AG08395 (cell line): ENCODE measurements at regions not wholly inside any gene's neighbourhood (a gene's known extent, or its start where the extent isn't known, plus 50 kb on each side); places are given as distances from the start of the nearest gene placed in this dataset.
"Not testable (repeated sequence)": the region's sequence is repeated elsewhere in the genome, so short reads cannot be mapped to it uniquely, and the experiment has no call there.

Source experiments
- DNase-seq: peaks from one replicate; pipeline ENCODE4 v3.0.0; 2012; ENCODE audit warnings: mixed read lengths, low spot score

DNA sequence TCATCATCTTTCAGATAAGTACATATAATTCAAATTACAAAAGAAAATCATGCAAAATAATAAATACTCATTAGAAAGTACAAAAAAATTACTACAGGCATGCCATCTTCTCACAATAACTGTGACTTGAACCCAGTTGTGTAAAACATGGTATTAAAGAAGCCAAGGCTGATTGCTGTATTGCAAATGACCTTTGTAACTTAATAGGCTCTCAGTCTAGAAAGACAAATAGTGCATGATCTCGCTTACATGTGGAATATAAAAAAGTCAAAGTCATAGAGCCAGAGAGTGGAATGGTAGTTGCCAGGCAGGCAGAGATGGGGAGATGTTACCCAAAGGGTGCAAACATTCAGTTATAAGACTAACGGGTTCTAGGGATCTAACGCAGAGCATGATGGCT lies 626.1 kb downstream of the COL12A1 start:
- DNase-seq: no peak

DNA sequence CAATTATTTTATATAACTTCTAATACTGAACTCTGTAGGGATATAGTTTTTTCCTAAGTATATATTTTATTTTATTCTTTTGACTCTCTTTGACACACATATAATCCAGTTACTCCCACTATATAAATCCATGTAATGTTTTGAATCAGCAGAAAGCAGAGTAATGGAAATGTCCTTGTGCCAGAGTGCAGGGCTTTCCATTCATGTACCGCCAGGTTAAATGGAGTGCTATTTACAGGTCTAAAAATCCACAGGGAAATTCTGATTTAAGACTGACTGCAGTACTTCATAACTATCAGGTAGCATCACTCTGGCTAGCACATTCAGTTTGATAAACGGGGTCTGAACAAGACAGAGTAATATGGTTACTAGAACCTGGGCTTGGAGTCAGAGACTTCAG lies 626.8 kb downstream of the COL12A1 start:
- no peak for DNase-seq

DNA sequence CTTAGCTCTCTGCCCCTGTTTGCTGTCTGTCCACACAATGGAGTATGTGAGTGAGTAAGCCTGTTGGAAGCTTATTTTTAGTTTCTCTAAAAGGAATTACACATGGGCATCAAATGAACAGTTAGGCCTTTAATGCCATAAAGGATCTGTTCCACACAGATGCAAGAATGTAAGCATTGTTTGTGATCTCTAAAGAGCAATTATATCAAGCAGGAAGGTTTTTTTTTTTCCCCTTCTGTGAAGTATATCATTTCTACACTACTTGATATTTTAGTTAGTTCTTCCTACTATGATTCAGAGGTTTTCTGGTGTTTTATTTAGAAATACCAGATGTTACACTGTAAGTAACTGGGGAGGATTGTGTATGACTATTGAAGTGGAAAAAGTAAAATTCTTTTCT lies 627.5 kb downstream of the COL12A1 start:
- DNase-seq: peak; percentile 82

DNA sequence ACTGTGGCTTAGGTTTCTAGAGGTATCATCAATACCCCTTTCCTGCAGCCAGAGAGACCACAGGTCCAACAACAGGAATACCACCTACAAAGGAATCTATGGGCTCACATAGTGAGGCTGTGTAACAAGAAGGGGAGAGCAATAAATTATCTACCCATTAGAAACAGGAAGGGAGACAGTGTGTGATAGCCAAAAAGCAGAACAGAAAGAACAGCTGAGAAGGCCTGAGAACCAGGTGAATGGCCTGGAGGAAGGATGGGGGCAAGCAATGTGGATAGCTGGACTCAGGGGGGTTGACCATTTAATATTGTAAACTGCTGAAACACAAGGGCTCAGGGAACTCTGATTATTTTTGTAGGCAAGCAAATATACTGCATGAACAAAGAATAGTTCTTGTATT lies 628.2 kb downstream of the COL12A1 start:
- DNase-seq: no peak

DNA sequence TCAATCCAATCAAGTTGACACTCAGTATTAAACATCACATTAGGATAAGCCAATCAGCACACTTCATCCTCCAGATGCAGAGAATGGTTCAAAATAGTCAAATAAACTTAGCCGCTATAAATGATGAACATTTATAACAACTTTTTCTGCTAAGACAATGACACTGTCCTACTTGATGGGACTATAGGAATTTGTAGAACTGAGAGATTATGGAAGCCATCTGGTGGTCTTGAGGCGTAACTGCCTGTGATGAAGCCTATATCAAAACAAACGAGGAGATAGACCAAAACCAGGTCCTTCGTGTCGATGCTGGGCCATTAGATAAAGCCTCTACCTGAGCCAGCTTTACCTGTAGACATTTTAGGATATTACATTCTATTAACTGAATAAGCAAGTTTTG lies 631.1 kb downstream of the COL12A1 start:
- DNase-seq: peak; percentile 13

DNA sequence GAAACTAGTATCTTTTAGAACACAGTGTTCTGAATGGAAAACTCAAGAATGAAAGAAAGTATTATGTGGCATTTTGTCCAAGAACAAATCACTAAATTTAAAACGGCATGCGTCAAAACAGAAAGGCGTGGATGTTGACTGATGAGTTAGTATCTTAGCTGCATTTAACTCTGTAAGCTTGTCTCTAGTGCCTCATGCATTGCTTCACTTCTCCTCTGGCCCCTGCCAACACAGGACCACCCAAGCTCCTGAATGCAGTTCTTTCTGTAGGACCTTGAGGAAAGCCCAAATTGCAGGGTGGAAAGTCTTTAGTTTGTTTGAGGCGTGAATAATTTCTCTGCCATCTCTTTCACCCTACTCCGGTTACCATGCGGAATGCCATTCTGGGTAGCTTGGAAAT lies 632.2 kb downstream of the COL12A1 start:
- no peak for DNase-seq

DNA sequence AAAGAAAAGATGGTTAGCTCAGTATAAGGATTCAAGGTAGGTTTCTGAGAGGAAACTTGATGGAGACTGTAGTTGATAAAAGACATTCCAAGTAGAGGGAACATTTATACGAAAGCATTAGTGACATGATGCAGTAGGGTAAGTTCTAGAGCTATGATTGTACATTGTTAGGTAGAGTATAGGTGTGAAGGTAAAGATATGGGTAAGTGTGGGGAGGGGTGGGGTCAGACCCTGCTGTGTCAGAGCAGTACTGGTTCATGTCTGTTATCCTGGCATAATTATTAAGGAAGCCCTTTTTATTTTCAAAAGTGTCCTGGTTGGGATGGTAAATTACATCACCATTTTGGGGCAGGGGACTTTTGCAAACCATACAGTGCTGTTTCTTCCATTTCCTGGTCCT lies 635.8 kb downstream of the COL12A1 start:
- DNase-seq: no peak

DNA sequence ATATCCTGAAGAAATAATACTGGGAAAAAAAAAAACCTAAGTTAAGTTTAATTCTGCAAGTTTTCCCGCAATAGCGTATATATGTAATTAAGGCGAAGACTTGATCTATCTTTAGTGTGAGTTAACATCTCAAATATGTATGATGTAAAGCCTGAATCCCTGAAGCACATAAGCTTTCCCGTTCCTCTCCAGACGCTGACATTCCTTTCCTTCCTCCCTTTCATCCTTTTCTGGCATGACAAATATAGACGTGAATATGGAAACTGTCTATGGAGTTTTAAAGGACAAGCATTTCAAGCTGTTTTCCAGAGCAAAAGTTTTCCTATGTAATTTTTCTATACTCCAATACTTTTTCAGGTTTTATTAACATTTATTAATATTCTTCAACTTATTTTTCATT lies 637.0 kb downstream of the COL12A1 start:
- DNase-seq: no peak

DNA sequence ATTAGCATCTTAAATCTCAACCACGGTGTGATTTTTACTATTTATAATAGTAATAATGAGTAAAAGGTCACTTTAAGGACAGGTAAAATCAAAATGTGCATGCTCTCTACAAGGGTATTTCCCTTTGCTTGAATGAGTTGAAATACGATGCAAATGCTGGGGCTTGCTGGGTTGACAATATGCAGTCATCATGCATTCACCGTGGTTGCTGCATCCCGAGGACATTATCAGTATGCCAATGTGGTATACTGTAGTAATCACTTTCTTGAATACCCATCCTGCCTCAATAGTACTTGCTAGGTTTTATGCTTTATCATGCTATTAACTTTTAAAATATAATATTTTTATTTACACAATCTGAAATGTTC lies 637.9 kb downstream of the COL12A1 start:
- DNase-seq: not testable (repeated sequence)

DNA sequence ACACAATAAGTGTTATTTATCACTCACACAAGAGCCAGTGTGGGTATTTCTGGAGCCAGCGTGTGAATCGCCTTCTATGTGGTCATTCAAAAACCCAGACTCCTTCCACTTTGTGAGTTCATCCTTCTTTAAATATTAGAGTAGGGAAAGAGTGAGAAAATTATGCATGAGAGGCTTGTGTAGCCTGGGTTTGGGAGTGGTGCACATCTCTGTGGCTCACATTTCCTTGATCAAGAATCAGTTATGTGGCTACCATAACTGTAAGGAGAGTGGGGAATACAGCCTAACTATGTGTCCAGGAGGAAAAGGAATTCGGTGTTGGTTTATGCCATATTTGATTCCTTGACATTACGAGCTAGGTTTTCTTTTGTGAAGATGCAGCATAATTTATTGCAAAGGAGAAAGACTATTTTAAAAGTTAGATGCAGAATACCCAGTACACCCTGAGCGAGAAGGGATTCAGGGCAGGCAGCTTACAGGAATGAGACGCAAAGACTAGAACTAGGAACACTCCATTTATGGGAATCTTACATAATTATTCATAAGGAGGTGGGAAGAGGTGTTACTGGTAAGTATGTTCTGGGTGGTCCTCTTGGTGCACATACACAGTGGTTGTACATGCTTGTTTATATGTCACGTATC lies 638.5 kb downstream of the COL12A1 start:
- no peak for DNase-seq

DNA sequence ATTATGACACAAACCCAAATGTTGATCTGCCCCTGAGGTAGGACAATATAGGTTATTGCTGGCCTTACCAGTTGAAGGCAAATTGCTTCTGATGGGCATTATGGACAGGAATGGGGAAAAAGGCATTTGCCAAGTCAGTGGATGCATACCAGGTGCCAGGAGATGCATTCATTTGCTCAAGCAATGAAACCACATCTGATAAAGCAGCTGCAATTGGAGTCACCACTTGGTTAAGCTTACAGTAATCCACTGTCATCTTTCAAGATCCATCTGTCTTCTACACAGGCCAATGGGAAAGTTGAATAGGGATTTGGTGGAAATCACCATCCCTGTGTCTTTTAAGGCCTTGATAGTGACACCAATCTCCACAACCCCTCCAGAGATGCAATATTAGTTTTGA lies 648.6 kb downstream of the COL12A1 start:
- no peak for DNase-seq

DNA sequence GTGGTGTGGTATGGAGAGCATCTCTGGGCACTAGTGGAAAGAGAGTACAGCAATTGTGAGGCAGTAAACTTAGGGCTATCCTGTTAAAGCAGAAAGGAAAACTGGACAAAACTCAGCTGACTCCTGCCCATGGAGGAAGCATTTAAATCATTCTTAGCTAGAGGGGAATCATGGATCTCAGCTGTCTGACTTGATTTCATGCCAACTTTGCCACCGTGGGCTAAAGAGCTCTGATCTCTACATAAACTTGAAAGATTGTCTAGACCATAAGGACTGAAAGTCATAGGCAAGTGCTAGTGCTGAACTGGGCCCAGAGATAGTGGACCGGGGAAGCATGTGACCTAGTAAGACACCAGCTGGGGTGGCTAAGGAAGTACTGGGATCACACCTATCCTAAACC lies 651.8 kb downstream of the COL12A1 start:
- DNase-seq: no peak

DNA sequence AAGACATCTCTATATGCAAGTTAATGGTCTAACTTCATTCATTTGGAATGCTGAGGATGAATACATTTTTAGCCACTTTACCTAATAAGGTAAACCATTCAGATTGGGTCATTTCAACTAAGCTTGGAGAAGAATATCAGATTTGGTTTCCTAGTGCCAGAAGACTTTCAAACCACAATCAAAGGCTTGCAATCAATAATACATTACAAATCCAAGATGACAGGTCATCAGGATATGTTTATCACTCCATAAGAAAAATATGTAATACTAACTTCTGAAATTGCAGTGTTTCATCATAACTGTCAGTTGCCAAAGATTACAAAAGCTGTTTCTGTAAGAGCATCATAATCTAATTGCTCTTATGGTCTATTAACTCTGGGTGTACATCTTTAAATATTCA lies 654.0 kb downstream of the COL12A1 start:
- DNase-seq: peak; percentile 5

DNA sequence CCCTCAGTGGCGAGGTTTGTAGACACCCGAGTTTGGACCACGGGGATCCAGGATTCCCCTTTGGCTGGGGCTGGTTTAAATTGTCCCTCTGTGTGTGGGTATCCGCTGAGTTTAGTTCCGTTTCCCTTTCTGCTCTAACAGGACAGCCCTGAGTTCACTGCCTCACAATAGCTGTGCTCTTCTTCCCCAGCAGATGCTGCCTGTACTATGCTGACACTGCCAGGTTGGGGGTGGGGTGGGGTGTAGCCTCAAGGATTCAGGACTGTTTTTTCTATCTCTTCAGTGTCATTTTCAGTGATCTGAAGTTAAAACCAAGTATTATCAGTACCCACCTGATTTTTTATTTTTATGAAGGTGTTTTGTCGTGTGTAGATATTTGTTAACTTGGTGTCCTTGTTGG lies 655.0 kb downstream of the COL12A1 start:
- DNase-seq: no peak

DNA sequence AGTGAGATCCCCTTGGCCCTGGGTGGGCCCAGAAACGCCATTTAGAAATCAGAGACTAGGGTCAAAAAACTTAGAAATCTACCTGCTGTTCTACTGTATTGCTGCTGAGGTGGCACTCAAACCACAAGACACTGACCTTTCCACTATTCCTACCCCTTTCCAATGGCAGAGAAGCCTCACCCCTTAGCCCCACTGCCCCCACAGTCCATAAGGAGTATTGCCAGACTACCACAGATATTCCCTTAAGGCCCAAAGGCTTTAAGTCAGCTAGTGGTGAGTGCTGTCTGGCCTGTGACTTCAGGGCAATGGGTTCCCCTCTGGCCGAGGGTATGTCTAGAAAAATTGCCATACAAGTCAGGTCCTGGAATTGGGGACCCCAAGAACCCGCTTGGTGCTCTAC lies 656.1 kb downstream of the COL12A1 start:
- DNase-seq: no peak

DNA sequence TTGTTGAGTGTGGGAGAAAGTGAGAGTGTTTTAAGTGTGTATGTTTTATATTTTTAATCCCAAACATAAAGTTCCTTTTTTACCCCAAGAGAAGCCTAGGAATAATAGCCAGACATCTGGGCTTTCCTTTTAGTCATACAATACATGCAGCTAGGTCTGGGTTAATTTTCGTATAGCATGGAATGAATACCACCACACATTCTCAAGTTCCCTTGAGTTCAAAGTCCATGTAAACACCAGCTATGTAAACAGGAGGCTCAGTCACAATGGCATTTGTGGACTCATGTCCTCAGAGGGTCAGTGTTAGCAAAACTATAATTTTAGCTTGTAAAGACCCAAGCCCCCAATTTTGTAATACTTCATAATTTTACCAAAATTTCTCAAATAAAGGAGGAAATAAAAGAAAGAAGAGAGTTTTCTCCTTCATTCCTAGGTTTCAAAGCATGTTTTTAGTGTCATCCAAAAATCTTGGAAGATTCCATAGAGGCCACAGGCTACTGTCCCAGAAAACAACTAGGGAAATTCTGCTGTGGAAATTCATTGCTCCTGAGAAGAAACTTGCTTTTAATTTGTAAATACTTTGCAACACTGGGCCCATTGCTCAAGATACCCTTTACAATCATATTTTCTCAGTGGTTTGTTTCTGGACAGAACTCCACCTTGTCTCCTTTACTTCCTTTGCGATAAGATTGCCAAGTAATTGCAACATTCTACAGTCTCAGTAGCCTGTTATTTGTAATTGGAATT lies 671.2 kb downstream of the COL12A1 start:
- DNase-seq: peak; percentile 20

DNA sequence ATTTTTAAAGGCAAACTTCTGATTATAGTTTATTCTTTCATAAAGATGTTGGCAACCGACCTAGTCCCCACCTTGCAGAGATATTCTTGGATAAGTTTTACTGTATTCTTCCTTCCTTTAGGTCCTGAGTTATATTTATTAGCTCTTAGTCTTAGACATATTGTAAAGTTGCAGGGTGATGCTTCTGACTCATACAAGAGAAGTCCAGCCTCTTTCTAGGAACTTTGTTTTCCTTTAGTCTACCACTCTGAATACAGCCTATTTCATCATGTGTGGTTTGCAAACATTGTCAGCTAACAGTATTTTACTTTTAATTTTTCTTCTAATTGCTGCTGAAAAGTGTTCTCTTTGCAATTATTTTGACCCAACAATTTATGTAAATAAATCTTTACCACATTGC lies 686.7 kb downstream of the COL12A1 start:
- DNase-seq: peak; percentile 54

DNA sequence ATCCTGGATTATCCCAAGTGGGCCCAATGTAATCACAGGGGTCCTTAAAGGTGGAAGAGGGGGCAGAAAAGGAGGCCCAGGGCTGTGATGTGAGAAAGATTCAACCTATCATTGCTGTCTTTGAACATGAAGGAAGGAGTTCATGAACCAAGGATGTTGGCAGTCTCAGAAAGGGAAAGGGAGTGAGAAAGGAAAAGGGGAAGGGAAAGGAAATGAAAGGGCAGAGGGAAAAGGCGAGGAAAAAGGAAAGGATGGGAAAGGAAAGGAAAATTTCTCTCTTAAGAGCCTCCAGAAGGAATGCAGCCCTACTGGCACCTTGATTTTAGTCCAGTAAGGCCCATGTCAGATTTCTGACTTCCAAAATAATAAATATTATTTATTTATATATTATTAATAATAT lies 687.8 kb downstream of the COL12A1 start:
- no peak for DNase-seq

DNA sequence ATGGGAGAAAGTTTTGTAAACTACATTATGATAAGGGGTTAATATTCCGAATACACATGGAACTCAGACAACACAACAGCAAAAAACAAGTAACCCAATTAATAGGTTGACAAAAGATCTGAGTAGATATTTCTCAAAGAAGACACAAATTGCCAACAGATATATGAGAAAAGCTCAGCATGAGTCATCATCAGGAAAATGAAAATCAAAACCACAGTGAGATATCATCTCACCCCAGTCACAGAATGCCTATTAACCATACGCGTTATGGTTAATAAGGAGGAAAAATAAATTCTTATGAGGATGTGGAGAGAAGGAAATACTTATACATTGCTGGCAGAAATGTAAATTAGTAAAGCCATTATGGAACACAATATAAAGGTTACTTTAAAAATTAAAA lies 695.0 kb downstream of the COL12A1 start:
- no peak for DNase-seq

DNA sequence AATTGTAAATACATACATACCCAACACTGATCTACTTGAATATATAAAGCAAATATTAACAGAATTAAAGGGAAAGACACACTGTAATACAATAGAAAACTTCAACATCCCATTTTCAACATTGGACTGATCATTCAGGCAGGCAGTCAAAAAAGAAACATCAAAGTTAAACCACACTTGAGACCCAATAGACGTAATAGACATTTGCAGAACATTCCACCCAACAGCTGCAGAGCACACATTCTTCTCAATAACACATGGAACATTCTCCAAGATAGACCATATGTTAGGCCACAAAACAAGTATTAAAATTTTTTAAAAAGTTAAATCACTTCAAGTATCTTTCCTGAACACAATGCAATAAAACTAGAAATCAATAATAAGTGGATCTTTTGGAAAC lies 698.2 kb downstream of the COL12A1 start:
- no peak for DNase-seq

DNA sequence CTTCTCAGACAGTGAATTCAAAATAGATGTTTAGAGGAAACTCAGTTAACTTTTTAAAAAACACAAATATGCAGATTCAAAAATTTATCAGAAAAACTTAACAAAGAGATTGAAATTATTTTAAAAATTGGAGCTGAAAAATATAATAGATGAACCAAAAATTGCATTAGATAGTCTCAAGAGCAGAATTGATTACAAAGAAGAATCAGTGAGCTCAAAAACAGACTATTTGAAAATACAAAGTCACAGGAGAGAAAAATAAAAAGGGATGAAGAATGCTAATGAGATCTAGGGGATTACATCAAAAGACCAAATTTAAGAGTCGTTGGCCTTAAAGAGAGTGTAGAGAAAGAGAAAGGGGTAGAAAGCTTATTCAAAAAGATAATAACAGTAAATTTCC lies 700.5 kb downstream of the COL12A1 start:
- no peak for DNase-seq

DNA sequence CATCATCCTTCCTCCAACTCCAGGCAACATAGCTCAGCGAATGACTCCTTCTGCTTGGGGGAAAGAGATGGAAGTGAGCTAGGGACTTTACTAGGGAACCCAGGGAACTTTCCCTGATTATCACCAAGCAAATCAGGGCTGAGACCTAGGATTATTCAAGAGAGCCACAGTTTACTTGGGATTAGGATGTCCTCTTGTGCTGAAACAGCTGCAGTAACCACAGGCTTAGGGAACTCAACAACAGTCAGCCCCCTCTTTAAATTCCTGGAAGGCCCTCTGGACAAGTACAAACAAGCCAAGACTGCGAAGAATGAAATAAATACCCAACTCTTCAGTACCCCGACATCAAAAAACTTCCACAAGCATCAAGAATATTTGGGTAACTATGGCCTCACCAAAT lies 700.9 kb downstream of the COL12A1 start:
- no peak for DNase-seq

DNA sequence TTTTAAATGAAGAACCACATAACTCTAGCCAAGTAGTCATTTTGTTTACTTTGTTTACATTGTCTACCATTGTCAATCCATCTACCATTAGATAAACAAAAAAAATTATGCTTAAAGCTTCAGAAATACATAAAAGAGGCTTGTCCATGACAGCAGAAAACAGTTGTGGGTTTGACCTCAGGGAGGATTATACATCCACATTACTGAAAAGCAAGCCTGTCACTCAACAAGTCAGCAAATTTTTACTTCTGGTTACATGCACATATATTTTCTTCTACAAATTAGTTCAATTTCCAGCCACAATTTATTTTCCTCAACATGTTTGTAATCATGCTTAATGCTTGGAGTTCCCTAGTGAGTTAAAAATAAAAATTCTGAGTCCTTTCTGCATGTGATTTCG lies 713.3 kb downstream of the COL12A1 start:
- no peak for DNase-seq

DNA sequence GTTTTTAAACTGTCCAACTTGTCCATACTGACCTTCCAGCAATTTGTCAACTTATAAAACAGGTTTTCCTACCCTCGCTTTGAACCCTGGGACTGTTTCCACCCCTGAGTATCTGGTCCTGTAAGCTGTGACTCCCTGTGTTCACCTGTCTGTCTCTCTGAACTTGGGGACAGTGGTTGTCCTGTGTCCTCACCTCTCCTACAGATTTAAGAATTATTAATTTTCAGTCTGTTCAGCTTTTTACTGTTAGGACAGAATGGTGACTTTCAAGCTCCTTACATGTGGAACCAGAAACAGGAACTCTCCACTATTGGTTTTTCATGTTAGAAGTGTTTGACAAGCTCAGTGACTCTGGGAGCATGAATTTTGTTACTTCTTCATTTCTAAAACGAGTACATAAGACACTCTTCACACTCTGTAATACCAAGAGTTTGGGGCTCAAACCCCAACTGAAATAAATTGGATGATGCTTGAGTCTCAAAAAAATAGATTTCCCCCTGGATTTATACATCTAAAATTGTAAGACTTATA lies 713.9 kb downstream of the COL12A1 start:
- DNase-seq: no peak
